PFSK-1 (cell line): ENCODE measurements at regions not wholly inside any gene's neighbourhood (a gene's known extent, or its start where the extent isn't known, plus 50 kb on each side); places are given as distances from the start of the nearest gene placed in this dataset.

Experiments
- FOXP2 ChIP-seq: optimal IDR thresholded peaks from 2 replicates; pipeline ENCODE3; 2011; ENCODE audit warnings: borderline replicate concordance, control low read depth, inconsistent platforms; ENCODE audit not compliant: insufficient read depth; ENCODE audit errors: extremely low read length, extremely low read depth
- POLR2AphosphoS5 ChIP-seq: IDR thresholded peaks from 2 replicates; pipeline ENCODE4 v1.6.1; 2012; ENCODE audit warnings: low read depth, mild to moderate bottlenecking, control low read depth, low read length, moderate library complexity
- REST ChIP-seq, 2 experiments: IDR thresholded peaks; 2 replicates each; pipeline versions ENCODE4 v1.6.1 to v1.8.0; 2011 to 2012; ENCODE audit warnings: low read depth in 2 of 2, low read length in 2 of 2, control low read depth in 1 of 2, inconsistent platforms in 1 of 2, mild to moderate bottlenecking in 1 of 2, moderate library complexity in 1 of 2; ENCODE audit not compliant: insufficient read depth in 1 of 2
- SIN3A ChIP-seq: IDR thresholded peaks from 2 replicates; pipeline ENCODE4 v1.6.1; 2012; ENCODE audit warnings: mild to moderate bottlenecking, low read length, moderate library complexity, borderline replicate concordance; ENCODE audit not compliant: insufficient read depth
- TAF1 ChIP-seq: IDR thresholded peaks from 2 replicates; pipeline ENCODE4 v1.6.1; 2012; ENCODE audit warnings: low read length, control low read depth, borderline replicate concordance; ENCODE audit not compliant: insufficient read depth

- TF ChIP-seq SIN3A (no peak), TAF1 (no peak), FOXP2 (no peak), POLR2AphosphoS5 (no peak), REST (IDR thresholded peaks at IDR 0.05; ENCODE audit: insufficient read depth in 1 of 2, low read depth in 2 of 2, low read length in 2 of 2) (no peak)
Observed at GRCh38 chr6:102749210-102749971, 1355.9 kb downstream of the GRIK2 start.
